Activated CD4-positive, alpha-beta T cell treated with anti-CD3 and anti-CD28 coated beads for 36 hours (primary cell): ENCODE measurements at regions not wholly inside any gene's neighbourhood (a gene's known extent, or its start where the extent isn't known, plus 50 kb on each side); places are given as distances from the start of the nearest gene placed in this dataset.
A peak's percentile ranks its signal among the peaks of the same experiment; 100 is the strongest.

Experiments used
- ATAC-seq: fragments of 200-7000 bp; cut with Tn5 transposase; one replicate; pipeline ENCODE4 v1.10.0; 2021; ENCODE audit warnings: mild to moderate bottlenecking, moderate library complexity
- CTCF ChIA-PET: fragments of 350-600 bp; sonication (Branson Sonifier 250); formaldehyde crosslinking; loops from one replicate; lab custom pipeline; 2021; ENCODE audit warnings: antibody characterized with exemption; lab: Charles Lee
- POLR2A ChIA-PET: fragments of 350-600 bp; sonication (Branson Sonifier 250); formaldehyde crosslinking; loops from one replicate; lab custom pipeline; 2021; ENCODE audit warnings: antibody characterized with exemption, inconsistent platforms; lab: Charles Lee
- DNase-seq: peaks from one replicate; pipeline ENCODE4 v3.0.0-alpha.2; 2020
- H3K27ac Mint-ChIP-seq: one replicate; pipeline ENCODE4 v1.8.0; 2021; ENCODE audit warnings: mixed read lengths
- H3K27me3 Mint-ChIP-seq: one replicate; pipeline ENCODE4 v1.8.0; 2021; ENCODE audit warnings: mixed read lengths
- H3K36me3 Mint-ChIP-seq: one replicate; pipeline ENCODE4 v1.8.0; 2021; ENCODE audit warnings: low read depth, mixed read lengths
- H3K4me1 Mint-ChIP-seq: one replicate; pipeline ENCODE4 v1.8.0; 2021; ENCODE audit warnings: mixed read lengths
- H3K4me3 Mint-ChIP-seq: one replicate; pipeline ENCODE4 v1.8.0; 2021; ENCODE audit warnings: mild to moderate bottlenecking, moderate library complexity, mixed read lengths
- H3K9me3 Mint-ChIP-seq: one replicate; pipeline ENCODE4 v1.8.0; 2021; ENCODE audit warnings: low read depth, mixed read lengths
- intact Hi-C, 2 experiments: fragments of 100-400 bp; cut with DNase I in 1 of 2; cut with micrococcal nuclease in 1 of 2; formaldehyde crosslinking; loops; one replicate each; pipeline versions ENCODE4 v1.14.2 to v1.15.1; 2022 to 2024; cut with DNase I, micrococcal nuclease

DNA sequence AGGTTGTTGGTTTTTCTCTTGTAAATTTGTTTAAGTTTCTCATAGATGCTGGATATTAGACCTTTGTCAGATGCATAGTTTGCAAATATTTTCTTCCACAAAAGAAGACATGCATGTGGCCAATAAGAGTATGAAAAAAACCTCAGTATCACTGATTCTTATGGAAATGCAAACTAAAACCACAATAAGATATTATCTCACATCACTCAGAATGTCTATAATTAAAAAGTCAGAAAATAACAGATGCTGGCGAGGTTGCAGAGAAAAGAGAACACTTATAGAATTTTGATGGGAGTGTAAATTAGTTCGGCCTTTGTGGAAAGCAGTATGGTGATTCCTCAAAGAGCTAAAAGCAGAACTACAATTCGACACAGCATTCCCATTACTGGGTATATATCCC lies 1355.6 kb downstream of the FAM133A start:
- Mint-ChIP-seq H3K4me3 (no peak overlapping the region), H3K27me3 (no peaks in the 10 kb centered on the region), H3K4me1 (no peaks in the 10 kb centered on the region), H3K36me3 (no peaks in the 10 kb centered on the region), H3K27ac (no peak overlapping the region), H3K9me3 (peaks cover 3% of the 10 kb centered on the region)
- intact Hi-C loops = no loop called here
- CTCF ChIA-PET = no interaction called here
- POLR2A ChIA-PET = no interaction called here
- ATAC-seq = no peak
- DNase-seq = no peak

DNA sequence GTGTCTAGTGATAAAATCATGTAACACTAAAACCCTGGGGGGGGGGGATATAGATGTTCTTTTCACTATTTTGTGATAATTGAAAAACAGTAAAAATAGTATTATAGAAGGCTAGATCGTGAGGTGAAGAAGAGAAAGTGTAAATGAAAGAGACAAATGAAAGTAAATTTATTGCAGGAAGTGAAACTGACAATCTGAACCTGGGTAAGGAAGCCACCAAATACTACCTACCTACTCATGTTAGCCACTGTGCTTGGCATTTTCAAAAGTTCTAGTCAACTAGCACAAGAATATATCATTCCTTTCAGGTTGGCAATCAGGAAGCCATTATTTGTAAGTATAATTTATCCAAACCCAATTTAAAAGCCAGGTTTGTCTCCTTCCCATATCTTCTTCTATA lies 1366.1 kb downstream of the FAM133A start:
- POLR2A ChIA-PET = no interaction called here
- H3K27ac Mint-ChIP-seq = no peak overlapping the region
- H3K4me1 Mint-ChIP-seq = no peaks in the 10 kb centered on the region
- H3K4me3 Mint-ChIP-seq = no peak overlapping the region
- no peaks in the 10 kb centered on the region for H3K36me3 Mint-ChIP-seq
- DNase-seq = no peak
- ATAC-seq = no peak
- no peaks in the 10 kb centered on the region for H3K9me3 Mint-ChIP-seq
- intact Hi-C loops = no loop called here
- CTCF ChIA-PET = no interaction called here
- H3K27me3 Mint-ChIP-seq = no peaks in the 10 kb centered on the region

DNA sequence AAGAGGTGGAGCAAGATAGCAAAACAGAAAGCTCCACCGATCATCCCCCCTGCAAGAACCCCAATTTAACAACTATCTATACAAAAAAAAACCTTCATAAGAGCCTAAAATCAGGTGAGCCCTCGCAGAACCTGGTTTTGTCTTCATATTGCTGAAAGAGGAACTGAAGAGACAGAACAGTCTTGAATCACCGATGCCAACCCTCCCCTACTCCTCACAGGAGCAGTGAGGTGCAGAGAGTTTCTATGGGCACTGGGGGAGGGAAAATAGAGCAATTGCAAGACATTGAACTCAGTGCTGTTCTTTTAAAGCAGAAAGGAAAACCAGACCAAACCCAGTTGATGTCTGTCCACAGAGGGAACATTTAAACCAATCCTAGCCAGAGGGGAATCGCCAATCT lies 1370.3 kb downstream of the FAM133A start:
- ChIA-PET CTCF (no interaction called here), POLR2A (no interaction called here)
- no peaks in the 10 kb centered on the region for H3K27me3 Mint-ChIP-seq
- DNase-seq (no peak), ATAC-seq (no peak)
- no peak overlapping the region for H3K27ac Mint-ChIP-seq
- H3K4me1 Mint-ChIP-seq = no peaks in the 10 kb centered on the region
- H3K4me3 Mint-ChIP-seq = no peak overlapping the region
- intact Hi-C loops = no loop called here
- H3K9me3 Mint-ChIP-seq = no peaks in the 10 kb centered on the region
- H3K36me3 Mint-ChIP-seq = no peaks in the 10 kb centered on the region

DNA sequence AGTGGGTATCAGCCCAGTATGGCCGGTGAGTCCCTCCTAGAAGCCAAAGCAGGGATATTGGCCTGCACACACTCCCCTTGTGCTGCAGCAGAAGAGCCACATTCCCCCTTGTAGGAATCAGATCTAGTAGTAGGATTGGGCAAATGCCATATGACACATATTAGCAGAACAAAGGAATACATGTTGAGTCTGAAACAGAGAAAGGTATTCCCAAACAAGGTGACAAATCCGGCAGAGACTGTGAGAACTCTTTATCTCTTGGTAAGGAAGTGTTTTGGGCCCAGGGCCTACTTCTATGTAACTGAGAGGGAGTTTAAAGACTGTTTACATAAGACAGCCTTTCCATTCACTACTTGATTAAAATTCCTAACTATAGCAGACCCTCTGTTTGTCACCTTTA lies 1382.0 kb downstream of the FAM133A start:
- ChIA-PET POLR2A (no interaction called here), CTCF (no interaction called here)
- H3K36me3 Mint-ChIP-seq = no peaks in the 10 kb centered on the region
- H3K4me3 Mint-ChIP-seq = no peak overlapping the region
- DNase-seq = no peak
- no peak overlapping the region for H3K27ac Mint-ChIP-seq
- no peak for ATAC-seq
- intact Hi-C loops = no loop called here
- no peaks in the 10 kb centered on the region for H3K27me3 Mint-ChIP-seq
- no peaks in the 10 kb centered on the region for H3K4me1 Mint-ChIP-seq
- no peaks in the 10 kb centered on the region for H3K9me3 Mint-ChIP-seq

DNA sequence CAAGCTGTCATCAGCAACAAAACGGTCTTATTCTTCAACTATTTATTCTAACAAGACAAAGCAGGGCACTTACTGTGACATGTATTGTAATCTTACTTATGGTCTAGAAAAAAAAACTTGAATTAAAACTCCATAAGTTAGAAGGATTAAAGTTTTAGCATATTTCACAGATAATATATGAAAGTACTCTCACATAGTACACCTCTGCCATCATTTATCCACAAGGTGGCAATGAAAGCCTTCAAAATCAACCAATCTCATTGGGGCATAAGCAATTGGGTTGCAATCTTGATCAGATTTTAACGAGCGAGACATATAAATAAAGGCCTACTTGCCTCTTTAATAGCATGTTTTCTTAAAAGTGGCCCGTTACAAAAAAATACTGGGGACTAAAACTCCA lies 1382.9 kb downstream of the FAM133A start:
- H3K9me3 Mint-ChIP-seq = no peaks in the 10 kb centered on the region
- ChIA-PET CTCF (interaction anchor here (0.6 kb wide), 1 partner anchor 698 kb away, joined by 4 read pairs; no protein-coding TSS in a partner anchor), POLR2A (no interaction called here)
- intact Hi-C loops = no loop called here
- H3K27me3 Mint-ChIP-seq = no peaks in the 10 kb centered on the region
- no peak overlapping the region for H3K27ac Mint-ChIP-seq
- DNase-seq = no peak
- H3K36me3 Mint-ChIP-seq = no peaks in the 10 kb centered on the region
- H3K4me3 Mint-ChIP-seq = no peak overlapping the region
- no peaks in the 10 kb centered on the region for H3K4me1 Mint-ChIP-seq
- no peak for ATAC-seq

DNA sequence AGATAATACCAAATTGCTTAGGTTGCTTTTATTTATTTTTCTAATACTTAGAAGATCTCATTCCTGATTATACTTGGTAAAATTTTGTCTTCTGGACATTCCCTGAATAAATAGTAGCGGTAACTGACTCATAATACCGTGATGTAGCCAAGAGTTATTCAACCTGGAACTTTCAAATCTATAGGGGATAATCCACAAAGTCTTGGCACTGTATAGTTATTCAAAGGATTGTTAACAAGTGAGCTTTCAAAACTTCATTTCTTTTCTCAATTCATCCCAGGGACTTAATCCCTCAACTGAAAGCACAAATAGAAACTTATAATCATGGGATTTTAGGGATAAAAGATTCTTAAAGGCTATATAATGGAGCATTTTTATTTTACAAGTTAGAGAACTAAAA lies 1383.3 kb downstream of the FAM133A start:
- POLR2A ChIA-PET = no interaction called here
- Mint-ChIP-seq H3K4me1 (no peaks in the 10 kb centered on the region), H3K36me3 (no peaks in the 10 kb centered on the region), H3K4me3 (no peak overlapping the region), H3K9me3 (no peaks in the 10 kb centered on the region), H3K27ac (no peak overlapping the region), H3K27me3 (no peaks in the 10 kb centered on the region)
- DNase-seq (no peak), ATAC-seq (no peak)
- CTCF ChIA-PET = no interaction called here
- intact Hi-C loops = no loop called here

DNA sequence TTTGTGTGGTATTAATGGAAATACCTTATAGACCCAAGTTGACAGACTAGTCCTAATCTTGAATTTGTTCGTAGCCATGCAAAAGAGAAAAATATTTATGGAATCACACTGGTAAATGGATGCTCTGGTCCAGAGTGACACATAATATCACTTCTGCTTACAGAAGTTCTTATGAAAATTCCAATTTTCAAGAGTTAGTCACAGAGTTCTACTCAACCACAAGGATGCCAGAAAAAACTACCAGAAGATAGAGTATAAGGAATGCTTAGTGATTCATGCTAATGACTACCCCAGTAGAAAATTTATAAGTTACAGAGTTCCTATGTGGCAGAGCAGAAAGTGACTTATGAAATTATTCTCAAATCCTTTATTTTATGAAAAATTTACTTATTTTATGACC lies 1384.8 kb downstream of the FAM133A start:
- intact Hi-C loops = no loop called here
- ATAC-seq = no peak
- Mint-ChIP-seq H3K27ac (no peak overlapping the region), H3K36me3 (no peaks in the 10 kb centered on the region), H3K4me3 (no peak overlapping the region), H3K4me1 (no peaks in the 10 kb centered on the region), H3K27me3 (no peaks in the 10 kb centered on the region), H3K9me3 (no peaks in the 10 kb centered on the region)
- ChIA-PET CTCF (no interaction called here), POLR2A (no interaction called here)
- no peak for DNase-seq

DNA sequence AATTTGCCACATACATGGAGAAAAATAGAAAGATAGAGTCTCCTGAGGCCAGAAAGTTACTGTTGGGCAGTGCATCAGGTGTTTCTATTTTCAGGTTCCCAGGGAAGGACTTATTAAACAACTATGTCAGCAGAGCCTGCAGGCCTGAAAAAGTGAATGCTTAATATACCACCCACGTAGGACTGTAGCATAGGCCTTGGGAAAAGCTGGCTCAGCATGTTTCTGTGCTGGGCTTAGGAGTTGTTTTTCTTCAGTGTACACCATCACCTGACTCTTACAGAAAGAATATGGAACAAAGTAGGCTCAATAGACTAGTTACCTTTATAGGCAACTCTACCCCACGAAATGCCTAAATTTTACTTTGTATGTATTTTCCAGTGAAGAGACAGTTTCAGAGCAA lies 1385.9 kb downstream of the FAM133A start:
- ChIA-PET POLR2A (no interaction called here), CTCF (no interaction called here)
- H3K36me3 Mint-ChIP-seq = no peaks in the 10 kb centered on the region
- no peak for DNase-seq
- no peak for ATAC-seq
- no peaks in the 10 kb centered on the region for H3K27me3 Mint-ChIP-seq
- no peak overlapping the region for H3K27ac Mint-ChIP-seq
- intact Hi-C loops = no loop called here
- no peaks in the 10 kb centered on the region for H3K9me3 Mint-ChIP-seq
- H3K4me1 Mint-ChIP-seq = no peaks in the 10 kb centered on the region
- no peak overlapping the region for H3K4me3 Mint-ChIP-seq

DNA sequence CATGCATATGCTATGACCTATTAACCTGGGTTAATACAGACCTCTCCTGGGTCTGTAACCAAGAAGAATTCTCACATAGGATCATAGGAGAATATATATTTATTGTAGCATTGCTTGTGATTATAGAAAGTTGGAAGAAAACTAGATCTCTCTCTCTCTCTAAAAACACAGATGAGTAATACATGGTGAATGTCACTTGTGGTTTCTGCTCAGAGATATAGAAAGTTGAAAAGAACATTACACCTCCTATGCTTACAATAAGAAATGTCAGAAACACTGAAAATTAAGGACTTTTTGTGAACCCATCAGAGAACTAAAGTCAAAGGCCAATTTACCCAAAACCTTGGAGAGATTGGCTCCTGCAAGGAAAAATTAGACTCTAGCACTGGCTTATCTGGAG lies 1389.5 kb downstream of the FAM133A start:
- H3K27me3 Mint-ChIP-seq = no peaks in the 10 kb centered on the region
- ATAC-seq = no peak
- H3K27ac Mint-ChIP-seq = no peak overlapping the region
- no peaks in the 10 kb centered on the region for H3K36me3 Mint-ChIP-seq
- no peak for DNase-seq
- no peak overlapping the region for H3K4me3 Mint-ChIP-seq
- CTCF ChIA-PET = no interaction called here
- POLR2A ChIA-PET = no interaction called here
- intact Hi-C loops = no loop called here
- no peaks in the 10 kb centered on the region for H3K4me1 Mint-ChIP-seq
- no peaks in the 10 kb centered on the region for H3K9me3 Mint-ChIP-seq

DNA sequence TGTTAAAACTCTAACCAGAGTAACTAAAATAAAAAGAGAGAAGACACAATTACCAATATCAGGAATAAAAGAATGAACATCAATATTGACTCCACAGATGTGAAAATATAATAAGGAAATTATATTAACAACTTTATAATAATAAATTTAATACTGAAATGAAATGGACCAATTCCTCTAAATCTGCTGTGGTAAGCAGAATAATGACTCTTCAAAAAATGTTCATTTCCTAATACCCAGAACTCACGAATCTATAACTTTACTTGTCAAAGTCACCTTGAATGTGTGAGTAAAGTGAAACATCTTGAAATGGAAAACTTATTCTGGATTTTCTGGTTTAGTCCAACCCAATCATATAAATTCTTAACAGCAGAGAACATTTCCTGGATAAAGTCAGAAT lies 1391.1 kb downstream of the FAM133A start:
- ChIA-PET CTCF (no interaction called here), POLR2A (no interaction called here)
- H3K9me3 Mint-ChIP-seq = no peaks in the 10 kb centered on the region
- no peak overlapping the region for H3K4me3 Mint-ChIP-seq
- intact Hi-C loops = no loop called here
- ATAC-seq (no peak), DNase-seq (no peak)
- H3K4me1 Mint-ChIP-seq = no peaks in the 10 kb centered on the region
- no peaks in the 10 kb centered on the region for H3K27me3 Mint-ChIP-seq
- no peak overlapping the region for H3K27ac Mint-ChIP-seq
- H3K36me3 Mint-ChIP-seq = no peaks in the 10 kb centered on the region

DNA sequence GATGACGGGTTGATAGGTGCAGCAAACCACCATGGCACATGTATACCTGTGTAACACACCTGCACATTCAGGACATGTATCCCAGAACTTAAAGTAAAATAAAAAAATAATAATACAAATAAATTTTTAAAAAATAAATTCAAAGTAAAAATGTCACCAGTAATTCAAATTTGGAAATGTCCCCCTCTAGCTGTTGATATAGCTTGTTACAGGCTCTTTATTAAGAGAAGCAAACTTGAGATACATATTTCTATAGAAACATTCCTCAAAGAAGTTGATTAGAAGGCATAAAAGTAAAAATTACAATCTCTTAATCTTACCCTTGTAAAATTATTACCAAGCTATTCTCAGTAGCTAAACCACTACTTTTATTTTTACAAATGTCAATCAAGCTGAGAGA lies 1397.0 kb downstream of the FAM133A start:
- Mint-ChIP-seq H3K4me1 (no peaks in the 10 kb centered on the region), H3K9me3 (no peaks in the 10 kb centered on the region), H3K27ac (no peak overlapping the region), H3K27me3 (no peaks in the 10 kb centered on the region), H3K36me3 (no peaks in the 10 kb centered on the region), H3K4me3 (no peak overlapping the region)
- intact Hi-C loops = loop anchor here in 1 of 2 experiments (10.0 kb wide), 1 partner anchor 1196 kb away; no protein-coding TSS in a partner anchor
- DNase-seq (no peak), ATAC-seq (no peak)
- CTCF ChIA-PET = interaction anchor here (0.6 kb wide), 1 partner anchor 826 kb away, joined by 3 read pairs; no protein-coding TSS in a partner anchor
- POLR2A ChIA-PET = no interaction called here

DNA sequence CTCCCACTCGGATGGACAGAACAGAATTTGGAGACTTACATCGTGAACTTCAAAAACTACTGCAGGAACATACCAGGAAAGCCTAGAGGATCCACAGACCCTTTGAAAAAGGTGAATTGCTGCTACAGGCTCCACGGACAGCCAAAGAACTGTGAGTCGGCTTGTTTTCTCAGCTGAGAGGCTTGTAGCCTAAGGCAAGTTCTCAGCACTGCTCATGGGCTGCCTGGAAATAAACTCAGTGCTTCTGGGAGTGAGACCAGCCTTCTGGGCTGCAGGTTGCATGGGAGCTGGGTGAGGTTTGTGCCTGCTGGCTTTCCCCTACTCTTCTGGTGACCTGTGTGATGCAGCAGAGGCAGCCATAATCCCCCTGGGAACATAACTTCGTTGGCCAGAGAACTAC lies 1397.6 kb downstream of the FAM133A start:
- Mint-ChIP-seq H3K9me3 (no peaks in the 10 kb centered on the region), H3K36me3 (no peaks in the 10 kb centered on the region), H3K27me3 (no peaks in the 10 kb centered on the region), H3K27ac (no peak overlapping the region), H3K4me3 (no peak overlapping the region), H3K4me1 (no peaks in the 10 kb centered on the region)
- no peak for ATAC-seq
- intact Hi-C loops = loop anchor here in 1 of 2 experiments (10.0 kb wide), 1 partner anchor 1197 kb away; no protein-coding TSS in a partner anchor
- CTCF ChIA-PET = no interaction called here
- POLR2A ChIA-PET = no interaction called here
- DNase-seq = no peak

DNA sequence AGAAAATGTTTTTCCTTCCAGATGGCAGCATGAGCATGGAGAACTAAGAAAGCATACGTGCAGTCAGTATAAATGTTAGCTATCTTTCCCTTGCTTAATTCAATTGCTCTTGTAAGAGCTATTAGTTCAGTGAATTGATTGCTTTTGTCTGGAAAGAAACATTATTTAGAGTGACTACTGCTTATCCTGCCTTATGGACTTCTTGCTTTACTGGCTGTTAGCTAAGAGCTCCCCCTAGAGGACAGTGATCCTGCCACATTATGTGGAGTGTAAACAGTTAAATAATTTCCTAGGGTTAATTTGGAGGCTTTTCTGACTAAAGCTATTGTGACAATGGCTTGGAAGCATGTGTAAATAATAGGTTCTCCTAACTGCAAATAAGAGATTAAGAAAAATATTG lies 1402.4 kb downstream of the FAM133A start:
- POLR2A ChIA-PET = no interaction called here
- H3K9me3 Mint-ChIP-seq = peaks cover 2% of the 10 kb centered on the region
- no peaks in the 10 kb centered on the region for H3K4me1 Mint-ChIP-seq
- peak; percentile 4 for DNase-seq
- no peak overlapping the region for H3K4me3 Mint-ChIP-seq
- H3K27ac Mint-ChIP-seq = no peak overlapping the region
- ATAC-seq = no peak
- no peaks in the 10 kb centered on the region for H3K27me3 Mint-ChIP-seq
- intact Hi-C loops = loop anchor here in 1 of 2 experiments (10.0 kb wide), 1 partner anchor 1202 kb away; no protein-coding TSS in a partner anchor
- CTCF ChIA-PET = no interaction called here
- no peaks in the 10 kb centered on the region for H3K36me3 Mint-ChIP-seq
